Left colon (tissue), 2 donors: ENCODE measurements at regions not wholly inside any gene's neighbourhood (a gene's known extent, or its start where the extent isn't known, plus 50 kb on each side); places are given as distances from the start of the nearest gene placed in this dataset.
"Not testable (repeated sequence)": the region's sequence is repeated elsewhere in the genome, so short reads cannot be mapped to it uniquely, and the experiment has no call there.

Source experiments
- ATAC-seq: fragments of 200-7000 bp; cut with Tn5 transposase; one replicate; pipeline ENCODE4 v1.9.1; 2020; ENCODE audit warnings: mild to moderate bottlenecking, moderate library complexity
- DNase-seq, 2 donors: peaks; one replicate each; pipeline ENCODE4 v3.0.0-alpha.2; 2020
- intact Hi-C, 2 donors: fragments of 100-400 bp; cut with DNase I in 1 of 2; cut with micrococcal nuclease in 1 of 2; formaldehyde crosslinking; loops; one replicate each; pipeline versions ENCODE4 v1.11.2 to v1.14.0; 2022; cut with DNase I, micrococcal nuclease
- donor health status: DM: no; HTN: no; CAD: no.
- donor health status: DM: yes; HTN: yes; CAD: no.

- ATAC-seq (no peak), DNase-seq (no peak)
- intact Hi-C loops = no loop called here
These were observed 156.7 kb upstream of the BET1 start for GRCh38 chr7:94160719-94161435.

GRCh38 chr7:94161476-94161875, 157.3 kb upstream of the BET1 start:
- DNase-seq (no peak), ATAC-seq (no peak)
- intact Hi-C loops = no loop called here

- no peak for ATAC-seq
- intact Hi-C loops = no loop called here
- DNase-seq = no peak
These were observed 165.5 kb upstream of the BET1 start for GRCh38 chr7:94169682-94170081.

GRCh38 chr7:94170836-94171235, 166.7 kb upstream of the BET1 start:
- DNase-seq = no peak
- no peak for ATAC-seq
- intact Hi-C loops = no loop called here

GRCh38 chr7:94173436-94173835, 169.3 kb upstream of the BET1 start:
- DNase-seq (no peak), ATAC-seq (no peak)
- intact Hi-C loops = no loop called here

- intact Hi-C loops = no loop called here
- no peak for ATAC-seq
- no peak for DNase-seq
These were observed 170.2 kb upstream of the BET1 start for GRCh38 chr7:94174375-94174774.

GRCh38 chr7:94174956-94175355, 170.8 kb upstream of the BET1 start:
- ATAC-seq (no peak), DNase-seq (no peak)
- intact Hi-C loops = no loop called here

GRCh38 chr7:94176694-94177200, 172.6 kb upstream of the BET1 start:
- DNase-seq (no peak), ATAC-seq (no peak)
- intact Hi-C loops = no loop called here

GRCh38 chr7:94177441-94177840, 173.3 kb upstream of the BET1 start:
- DNase-seq = no peak
- no peak for ATAC-seq
- intact Hi-C loops = no loop called here

- intact Hi-C loops = no loop called here
- ATAC-seq (no peak), DNase-seq (no peak)
These were observed 174.1 kb upstream of the BET1 start for GRCh38 chr7:94178230-94178629.

GRCh38 chr7:94179466-94179865, 175.3 kb upstream of the BET1 start:
- no peak for DNase-seq
- no peak for ATAC-seq
- intact Hi-C loops = no loop called here

GRCh38 chr7:94182066-94182465, 177.9 kb upstream of the BET1 start:
- no peak for ATAC-seq
- no peak for DNase-seq
- intact Hi-C loops = no loop called here

GRCh38 chr7:94182721-94183120, 178.6 kb upstream of the BET1 start:
- DNase-seq (no peak), ATAC-seq (no peak)
- intact Hi-C loops = no loop called here

GRCh38 chr7:94183289-94183749, 179.2 kb upstream of the BET1 start:
- intact Hi-C loops = no loop called here
- ATAC-seq (no peak), DNase-seq (no peak)

- no peak for DNase-seq
- intact Hi-C loops = no loop called here
- no peak for ATAC-seq
These were observed 179.7 kb upstream of the BET1 start for GRCh38 chr7:94183891-94184290.

GRCh38 chr7:94188350-94188749, 184.2 kb upstream of the BET1 start:
- ATAC-seq (no peak), DNase-seq (no peak)
- intact Hi-C loops = no loop called here

GRCh38 chr7:94190599-94191061, 186.5 kb upstream of the BET1 start:
- ATAC-seq (no peak), DNase-seq (no peak)
- intact Hi-C loops = no loop called here

- ATAC-seq, intact Hi-C loops, DNase-seq: not testable (repeated sequence)
These were observed 190.3 kb upstream of the BET1 start for GRCh38 chr7:94194426-94194825.

GRCh38 chr7:94195201-94195600, 191.0 kb upstream of the BET1 start:
- intact Hi-C loops = no loop called here
- ATAC-seq (no peak), DNase-seq (no peak)

- DNase-seq (no peak), ATAC-seq (no peak)
- intact Hi-C loops = no loop called here
These were observed 191.7 kb upstream of the BET1 start for GRCh38 chr7:94195813-94196212.

GRCh38 chr7:94205529-94205928, 189.2 kb upstream of the COL1A2 start:
- DNase-seq (no peak), ATAC-seq (no peak)
- intact Hi-C loops = no loop called here
